ENCODE measurements at regions not wholly inside any gene's neighbourhood (a gene's known extent, or its start where the extent isn't known, plus 50 kb on each side); places are given as distances from the start of the nearest gene placed in this dataset.

DNA sequence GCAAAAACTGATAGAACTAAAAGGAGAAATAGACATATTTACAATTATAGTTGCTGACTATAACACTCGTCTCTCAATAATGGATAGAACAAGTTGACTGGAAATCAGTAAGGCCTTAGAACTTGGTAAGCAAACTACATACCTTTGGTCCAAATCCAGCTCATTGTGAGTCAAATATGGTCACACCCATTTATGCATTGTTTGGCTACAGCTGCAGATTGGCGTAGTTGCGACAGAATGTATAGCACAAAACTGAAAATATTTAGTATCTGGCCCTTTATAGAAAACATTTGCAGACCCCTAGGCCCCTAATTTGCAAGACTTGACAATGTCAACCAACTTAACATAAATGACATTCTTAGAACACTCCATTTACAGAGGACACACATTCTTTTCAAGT lies 103.6 kb upstream of the EGR2 start:
- DNase-seq: no peak

DNA sequence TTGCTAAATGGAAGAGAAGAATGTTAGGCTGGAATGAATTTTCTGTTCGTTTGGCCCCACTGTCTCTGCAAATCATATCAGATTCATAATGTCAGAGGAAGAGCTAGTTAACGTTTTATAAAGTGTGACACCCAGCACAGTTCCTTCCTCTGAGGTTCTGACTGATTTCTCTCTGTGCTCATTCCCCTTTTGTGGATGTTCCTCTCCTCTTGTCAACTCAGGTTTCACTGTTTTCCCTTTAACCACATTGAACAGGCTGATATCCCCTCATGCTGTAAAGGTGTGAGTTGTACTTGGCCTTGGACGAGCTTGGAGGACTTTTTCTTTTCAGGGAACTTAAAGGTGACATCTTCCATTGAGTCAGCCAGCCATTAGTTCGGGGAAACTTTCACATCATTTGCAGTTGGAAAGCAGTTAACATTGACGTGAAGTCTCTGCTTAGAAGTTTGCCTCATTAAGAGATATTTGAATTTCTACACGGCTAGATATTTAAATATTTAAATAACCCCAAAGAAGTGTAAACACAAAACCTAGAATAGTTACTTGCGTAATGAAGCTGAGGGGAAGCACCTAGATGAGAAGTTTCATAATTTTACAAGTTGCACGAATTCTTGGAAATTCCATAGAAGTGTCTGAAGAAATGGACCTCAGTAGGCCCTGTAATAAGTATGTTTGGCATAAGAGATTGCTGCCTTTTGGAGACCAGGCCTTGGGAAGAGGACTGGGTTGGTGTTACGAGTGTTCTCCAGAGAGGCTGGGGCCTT lies 101.5 kb upstream of the EGR2 start:
- DNase-seq: no peak

DNA sequence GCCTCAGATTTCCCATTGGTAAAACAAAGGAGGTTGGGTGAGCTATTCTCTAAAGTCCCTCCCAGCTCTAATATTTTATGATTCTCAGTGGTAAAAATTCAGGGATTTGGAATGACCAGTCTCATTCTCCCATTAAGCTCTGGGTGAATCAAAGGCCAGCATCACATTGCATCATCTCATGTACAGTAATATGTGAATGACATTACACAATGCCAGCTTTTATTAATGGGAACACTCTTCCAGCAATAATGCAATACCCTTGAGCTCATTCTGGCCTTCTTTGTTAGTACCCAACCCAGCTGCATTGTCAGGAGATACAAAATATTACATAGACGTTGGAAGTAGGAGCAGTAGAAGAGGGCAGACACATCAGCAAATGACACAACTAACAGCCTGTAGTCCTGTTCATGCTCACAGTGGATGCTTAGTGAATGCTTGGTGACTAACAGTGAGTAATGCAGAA lies 100.0 kb upstream of the EGR2 start:
- DNase-seq: no peak

DNA sequence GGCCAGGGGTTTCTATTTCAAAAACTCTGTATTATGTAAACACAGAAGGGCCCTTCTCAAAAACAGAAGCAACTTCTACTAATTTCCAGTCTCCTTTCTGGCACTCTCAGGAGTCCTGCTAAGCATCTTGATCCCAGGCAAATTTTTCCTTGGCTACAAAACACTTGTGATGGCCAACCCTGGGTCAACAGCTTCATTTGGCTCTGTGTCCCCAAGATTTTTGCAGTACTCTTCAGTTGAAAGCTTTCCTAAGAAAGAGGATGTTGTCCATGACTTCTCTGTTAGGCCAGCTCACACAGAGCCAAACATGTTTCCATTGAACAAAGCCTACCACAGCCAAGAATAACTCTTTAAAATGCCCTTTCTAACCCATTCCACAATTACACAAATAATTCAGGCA lies 99.0 kb upstream of the EGR2 start:
- DNase-seq: no peak

DNA sequence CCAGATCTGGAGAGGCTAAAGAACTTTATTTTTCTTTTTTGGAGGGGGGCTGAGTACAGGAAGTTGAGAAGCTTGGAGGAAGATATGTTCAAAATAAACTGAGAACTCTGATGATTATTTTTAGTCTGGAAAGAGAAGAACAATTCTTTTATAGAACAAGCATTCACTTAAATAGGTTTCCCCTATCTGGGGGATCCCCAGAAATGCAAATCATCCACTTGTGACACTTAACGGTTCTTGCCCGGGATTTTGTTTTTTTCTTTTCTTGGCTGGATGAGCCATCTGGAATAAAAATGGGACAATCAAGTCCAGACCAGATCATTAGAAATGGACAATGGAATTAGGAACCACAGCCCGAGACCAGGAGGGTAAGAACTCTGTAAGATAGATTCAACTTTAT lies 95.9 kb upstream of the EGR2 start:
- DNase-seq: no peak

DNA sequence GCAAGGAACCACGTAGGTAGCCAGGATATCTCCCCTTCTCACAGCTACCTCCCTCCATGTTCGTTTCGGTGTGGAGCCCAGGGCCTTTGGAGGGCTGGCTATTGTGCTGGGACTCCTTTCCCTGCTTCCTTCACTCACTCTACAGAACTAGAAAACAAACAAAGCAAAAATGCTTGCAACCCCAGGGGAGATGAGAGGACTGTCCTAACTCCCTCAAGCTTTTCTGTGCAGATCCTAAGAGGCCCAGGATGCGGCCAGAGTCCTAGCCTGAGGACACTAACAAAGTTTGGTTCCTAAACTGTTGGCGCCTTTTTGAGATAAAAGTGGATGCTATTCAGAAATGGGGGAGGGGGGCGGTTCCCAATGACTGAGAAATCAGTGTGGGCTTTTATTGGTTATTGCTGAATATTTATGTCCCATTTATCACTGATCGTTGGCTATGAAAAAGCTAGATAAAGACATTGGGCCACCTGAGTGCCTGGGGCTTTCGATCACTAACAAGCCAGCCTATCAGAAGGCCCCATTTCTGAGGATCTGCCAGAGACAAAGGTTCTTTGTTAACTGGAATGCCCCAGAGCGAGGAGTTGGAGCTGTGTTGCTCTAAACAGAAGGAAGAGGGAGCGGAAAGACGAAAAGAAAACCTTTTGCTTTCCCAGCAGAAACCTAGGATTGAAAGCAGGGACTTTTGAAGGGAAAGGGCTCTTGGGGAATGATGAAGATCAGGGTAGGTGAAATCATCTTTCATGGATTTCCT lies 95.2 kb upstream of the EGR2 start:
- no peak for DNase-seq

DNA sequence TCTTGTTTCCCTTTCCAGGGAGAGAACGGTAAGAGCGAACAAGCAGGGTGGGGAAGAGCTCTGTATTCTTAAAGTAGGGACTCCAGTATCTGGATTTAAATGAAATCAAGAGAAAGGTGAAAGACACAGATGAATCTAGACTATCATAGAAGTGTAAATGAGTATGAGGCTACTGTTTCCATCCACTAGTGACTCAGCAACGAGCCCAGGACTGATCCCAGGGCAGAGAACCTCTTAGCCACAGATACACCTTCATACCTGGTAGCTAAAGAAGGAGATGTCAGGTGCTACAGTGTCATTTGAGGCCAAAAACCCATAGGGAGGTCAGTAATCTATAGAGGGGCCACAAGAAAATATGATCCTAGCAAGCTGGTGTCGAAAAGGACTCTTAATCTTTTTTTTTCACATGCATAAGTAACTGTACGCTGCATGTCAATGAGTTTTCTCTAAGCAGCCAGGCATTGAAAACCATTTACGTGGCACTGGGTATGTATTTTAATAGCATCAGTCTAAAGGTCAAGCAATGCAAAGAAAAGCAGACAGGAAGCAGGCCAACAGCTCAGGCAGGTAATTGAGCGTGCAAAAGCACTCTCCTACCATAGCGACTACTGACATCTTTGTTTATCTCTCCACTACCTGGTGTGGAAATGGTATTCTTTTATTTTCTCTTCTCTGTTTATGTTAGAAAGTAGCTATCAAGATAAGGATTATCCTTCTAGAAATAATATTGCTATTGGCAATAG lies 91.5 kb upstream of the EGR2 start:
- no peak for DNase-seq

DNA sequence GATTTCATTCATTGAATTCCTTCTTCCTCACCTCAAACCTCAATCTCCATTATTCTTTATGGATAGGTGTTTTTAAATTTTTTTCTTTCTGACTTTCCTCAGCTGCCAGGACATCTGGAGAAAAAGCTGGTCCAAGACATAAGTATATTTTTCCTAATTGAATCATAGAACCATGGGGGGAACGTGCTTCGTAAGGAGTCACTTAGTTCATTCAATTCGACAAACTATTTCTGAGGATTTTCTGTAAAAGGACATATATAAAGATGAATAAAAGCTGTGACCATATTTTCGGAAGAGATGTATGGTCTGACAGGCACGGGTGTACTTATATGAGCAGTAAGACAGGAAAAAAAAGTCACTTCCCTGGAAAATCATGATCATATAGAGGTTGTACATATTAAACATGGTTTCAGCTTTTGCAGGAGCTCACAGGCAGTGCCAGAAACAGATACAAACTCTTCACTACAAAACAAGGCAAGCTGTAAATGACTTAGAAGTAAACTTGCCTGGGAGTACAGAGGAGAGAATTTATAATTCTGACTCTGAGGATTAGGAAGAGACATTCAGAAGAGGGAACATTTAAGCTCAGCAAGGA lies 88.2 kb upstream of the EGR2 start:
- no peak for DNase-seq

DNA sequence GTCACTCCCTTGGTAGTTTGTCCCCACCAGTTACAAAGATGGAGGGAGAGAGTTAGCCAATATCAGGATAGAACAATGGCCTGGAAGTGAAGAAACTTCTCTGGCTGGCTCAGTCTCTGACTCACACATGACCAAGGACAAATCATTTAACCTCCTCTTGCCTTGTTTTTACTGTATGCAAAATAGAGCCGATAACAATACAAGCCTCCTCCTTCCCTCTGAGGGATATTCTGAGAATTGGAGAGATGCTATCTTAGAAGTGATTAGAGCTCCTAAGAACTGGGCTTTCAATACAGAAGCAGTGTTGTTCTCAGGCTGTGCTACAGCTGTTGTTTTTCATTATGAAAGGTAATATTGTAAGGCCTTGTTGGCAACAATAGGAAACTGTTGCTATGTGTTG lies 87.7 kb upstream of the EGR2 start:
- no peak for DNase-seq

DNA sequence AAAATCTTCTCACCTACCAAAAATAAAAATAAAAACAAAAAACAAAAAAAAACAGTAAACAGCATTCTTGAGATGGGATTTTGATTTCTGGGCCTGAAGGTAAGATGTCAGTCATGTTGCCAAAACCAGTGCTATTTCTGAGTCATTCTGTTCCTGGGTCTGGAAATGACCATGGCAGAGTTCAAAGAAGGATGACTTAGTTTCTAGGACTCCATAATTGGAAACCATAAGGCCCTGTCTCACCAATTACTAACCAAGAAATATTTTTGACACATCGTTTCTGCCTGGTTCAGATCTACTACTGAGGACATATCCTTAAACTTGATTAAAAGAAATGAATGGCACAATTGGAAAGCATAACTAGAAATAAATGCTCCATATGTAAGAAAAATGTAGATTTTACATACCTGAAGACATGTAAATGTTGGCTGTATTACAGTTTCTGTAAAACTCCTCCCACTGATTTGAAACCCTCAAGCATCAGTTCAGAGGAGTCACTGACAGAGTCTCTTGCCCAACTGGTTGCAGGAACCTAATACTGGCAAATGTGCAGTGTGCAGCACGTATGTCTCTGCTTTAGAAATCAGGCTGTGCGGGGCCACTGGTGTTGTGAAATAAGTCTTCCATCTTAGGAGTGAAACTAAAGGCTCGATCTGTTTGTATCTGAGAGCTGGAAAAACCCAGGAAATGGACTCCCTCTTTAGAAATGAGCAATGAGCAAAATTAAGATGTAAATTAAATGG lies 84.8 kb upstream of the EGR2 start:
- DNase-seq: no peak

DNA sequence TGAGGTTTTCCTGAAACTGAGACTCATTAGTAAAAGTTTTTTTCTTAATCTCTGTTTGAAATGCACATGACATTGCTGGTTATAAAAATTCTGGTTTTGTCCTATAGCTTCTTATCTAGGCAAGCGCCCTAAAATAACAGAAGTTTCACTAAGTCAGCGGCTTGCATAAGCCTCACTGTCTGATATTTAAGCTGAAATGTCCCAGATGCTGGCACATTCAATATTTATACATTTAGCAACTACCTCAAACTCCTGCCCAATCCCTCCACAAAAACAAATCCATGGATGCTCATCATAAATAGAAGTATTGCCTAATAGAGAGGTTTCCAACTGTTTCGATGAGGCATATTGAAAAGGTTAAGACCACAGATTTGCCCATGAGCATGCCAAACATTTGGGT lies 83.1 kb upstream of the EGR2 start:
- DNase-seq: no peak

DNA sequence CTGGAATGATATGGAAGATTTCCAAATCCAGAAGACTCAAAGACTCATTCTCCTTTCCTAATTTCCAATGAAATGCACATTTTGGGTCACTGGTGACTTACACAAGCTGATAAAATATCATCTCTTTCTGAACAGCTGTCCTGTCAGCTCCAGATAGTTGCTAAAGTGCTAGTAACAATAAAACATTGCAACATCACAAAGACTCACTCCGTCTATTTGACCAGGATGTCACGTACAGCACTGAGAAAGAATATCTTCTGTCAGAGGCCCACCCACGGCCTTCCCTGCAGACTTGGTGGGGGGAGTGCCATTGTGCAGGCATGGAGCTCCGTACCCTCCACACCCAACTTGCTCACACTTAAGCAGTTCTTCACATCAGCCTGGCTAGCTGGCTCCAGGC lies 78.9 kb upstream of the EGR2 start:
- no peak for DNase-seq

DNA sequence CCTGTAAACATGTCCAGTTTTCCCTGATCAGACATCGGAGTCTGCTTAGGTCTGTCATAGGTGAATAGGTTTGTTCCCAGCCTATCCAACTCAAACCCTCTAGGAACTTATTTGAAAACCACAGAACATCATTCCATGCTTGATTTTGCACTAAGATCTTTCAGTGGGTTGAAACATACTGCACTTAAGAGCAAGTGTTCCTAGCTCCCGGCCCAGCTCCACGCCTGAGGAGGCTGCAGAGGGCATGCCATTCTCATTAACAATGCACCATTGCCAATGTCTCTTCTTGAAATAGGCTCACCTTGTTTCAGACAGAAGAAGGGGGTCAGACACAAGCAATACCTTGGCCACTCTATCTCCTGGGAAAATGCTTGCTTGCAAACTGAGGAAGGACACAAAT lies 78.0 kb upstream of the EGR2 start:
- DNase-seq: no peak

DNA sequence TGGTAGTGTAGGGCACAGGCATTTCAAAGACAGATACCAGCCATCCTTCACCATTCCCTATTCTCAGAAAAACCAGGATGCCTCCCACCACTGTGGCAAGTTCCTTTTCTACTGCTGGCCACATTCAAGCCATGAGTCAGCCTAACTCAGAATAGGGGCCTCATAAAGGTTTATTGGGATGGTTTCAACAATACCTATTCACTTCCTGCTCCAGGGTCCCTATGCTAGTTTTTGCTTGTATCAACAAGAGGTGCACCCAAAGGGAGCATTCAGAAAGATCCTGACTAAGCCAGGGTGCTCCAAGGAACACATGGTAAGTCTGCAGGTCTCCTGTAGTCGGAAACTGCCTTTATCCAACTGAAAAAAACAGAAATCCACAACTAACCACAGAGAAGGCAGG lies 76.9 kb upstream of the EGR2 start:
- no peak for DNase-seq

DNA sequence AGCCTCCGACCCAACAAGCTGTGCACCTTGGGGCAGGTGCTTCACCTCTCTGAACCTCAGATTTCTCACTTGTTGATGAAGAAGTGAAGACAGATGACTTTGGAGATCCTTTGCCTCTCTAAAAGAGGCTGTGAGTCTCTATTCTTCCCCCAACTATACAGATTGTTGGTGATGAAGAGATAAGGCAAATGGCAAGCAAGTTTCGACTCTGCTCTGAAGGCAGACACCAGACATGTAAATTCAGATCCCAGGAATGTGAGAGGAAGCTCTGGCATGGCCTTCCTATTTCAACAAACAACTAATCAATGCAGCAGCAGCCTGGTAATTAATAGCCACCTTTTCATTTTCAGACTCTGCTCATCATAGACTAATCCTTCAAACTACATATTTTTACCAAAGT lies 74.2 kb upstream of the EGR2 start:
- DNase-seq: no peak

DNA sequence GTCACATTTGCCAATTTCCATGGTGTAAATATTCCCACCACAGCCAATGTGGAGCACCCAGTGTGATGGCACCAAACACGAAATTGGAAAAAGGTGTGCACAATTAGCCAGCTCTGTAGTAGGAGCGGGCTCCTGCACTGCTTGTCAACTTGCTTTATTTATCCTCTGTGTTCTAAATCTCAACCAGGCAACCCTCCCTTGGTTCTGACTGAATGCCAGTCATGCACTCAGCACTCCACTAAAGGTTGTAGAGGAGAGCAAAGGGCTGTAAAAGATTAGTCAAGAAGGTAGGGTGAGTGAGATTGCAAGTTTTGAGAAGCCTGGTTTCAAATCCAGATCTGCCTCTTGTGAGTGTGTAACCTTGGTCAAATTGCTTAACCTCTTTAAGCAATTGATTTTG lies 71.5 kb upstream of the EGR2 start:
- DNase-seq: no peak

DNA sequence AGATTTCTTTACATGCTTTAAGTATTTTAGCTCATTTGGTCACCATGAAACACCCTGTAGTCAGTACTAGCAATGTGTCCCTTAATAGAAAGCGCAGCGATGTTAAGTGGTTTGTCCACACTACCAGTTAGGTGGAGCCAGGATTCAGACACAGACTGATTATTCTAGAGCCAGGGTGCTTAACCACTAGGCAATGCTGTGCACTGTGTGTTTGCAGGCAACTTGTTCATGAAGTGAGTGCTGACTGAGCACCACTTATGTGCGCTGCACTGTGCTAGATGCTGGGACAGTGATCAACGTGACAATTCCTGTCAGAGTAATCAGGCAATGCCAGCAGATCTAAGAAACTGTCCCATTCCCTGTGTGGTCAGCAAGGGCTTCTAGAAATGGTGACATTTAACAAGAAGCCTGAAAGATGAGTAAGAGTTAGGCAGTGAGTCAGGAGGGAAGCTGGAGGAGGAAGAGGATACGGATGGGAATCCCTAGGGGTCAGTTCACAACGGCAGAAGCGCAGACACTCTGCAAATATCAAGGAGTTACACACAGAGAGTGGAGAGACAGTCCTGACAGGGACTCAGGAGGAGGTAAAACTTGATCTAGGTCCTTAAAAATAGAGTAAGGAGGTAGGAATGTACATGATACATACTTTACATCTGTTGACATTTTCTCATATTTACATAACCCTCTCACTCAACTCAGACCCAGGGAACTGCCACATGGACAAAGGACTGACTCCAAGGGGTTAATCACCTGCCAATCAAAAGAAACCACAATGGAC lies 69.7 kb upstream of the EGR2 start:
- DNase-seq: no peak

DNA sequence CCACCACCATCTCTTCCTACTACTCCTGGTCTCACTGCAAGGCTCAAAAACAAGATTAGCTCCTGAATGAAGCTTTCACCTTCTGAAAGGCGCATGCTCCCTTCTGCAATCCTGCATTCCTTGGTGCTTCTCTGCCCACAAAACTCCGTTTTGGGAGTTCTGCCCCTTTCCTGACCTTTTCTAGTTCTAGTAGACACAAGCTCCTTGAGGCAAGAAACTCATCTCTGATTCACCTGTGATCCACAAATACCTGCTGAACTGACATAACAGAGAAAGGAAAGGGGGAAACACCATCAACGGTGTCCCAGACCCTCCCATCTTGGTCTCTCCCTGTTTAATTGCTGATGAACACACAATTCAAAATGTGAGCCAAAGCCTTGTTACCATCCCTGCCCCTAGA lies 64.0 kb upstream of the EGR2 start:
- DNase-seq: no peak

DNA sequence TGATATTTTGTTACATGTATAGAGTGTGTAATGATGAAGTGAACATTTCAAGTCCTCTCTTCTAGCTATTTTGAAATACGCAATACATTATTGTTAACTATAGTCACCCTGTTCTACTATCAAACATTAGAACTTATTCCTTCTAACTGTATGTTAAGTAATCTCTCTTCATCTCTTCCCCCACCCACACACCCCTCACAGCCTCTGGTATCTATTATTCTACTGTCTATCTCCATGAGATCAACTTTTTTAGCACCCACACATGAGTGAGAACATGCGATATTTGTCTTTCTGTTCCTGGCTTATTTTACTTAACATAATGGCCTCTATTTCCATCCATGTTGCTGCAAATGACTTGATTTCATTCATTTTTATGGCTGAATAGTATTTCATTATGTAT lies 57.7 kb upstream of the EGR2 start:
- no peak for DNase-seq

DNA sequence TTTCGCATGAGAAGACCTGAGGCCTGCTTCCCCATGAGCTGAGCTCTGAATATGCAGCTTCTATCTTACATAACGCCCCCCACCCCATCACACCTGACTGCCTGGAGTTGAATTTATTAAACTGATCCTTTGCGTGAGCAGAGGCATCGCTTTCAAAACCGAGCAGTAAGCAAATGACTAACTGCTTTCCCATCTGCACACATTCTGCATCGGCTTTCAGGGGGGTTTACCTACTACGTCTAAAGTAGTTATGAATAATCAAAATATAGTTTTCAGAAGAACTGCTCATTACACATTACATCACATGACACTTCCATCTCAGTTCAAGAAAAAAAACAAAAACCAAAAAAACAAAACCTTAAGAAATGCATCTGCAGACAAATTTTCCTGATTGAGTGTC lies 54.7 kb upstream of the EGR2 start:
- no peak for DNase-seq

DNA sequence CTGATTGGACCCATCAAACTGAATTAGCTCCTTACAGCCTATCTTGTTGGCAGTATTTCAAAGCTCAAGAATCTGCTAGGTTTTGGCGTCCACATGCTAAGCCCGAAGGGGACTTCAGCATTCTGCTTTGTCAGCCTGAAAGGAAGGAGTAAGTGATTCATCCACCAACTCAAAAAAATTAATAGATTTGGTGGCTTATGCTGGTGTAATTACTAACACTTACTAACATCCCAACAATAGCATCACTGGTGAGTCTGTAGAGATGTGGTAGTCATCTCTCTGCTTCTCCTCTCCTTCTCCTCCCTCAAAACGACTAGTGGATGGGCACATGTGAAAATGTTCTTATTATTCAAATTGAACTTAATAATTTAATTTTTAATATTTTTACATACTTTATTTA lies 53.8 kb upstream of the EGR2 start:
- DNase-seq: no peak

DNA sequence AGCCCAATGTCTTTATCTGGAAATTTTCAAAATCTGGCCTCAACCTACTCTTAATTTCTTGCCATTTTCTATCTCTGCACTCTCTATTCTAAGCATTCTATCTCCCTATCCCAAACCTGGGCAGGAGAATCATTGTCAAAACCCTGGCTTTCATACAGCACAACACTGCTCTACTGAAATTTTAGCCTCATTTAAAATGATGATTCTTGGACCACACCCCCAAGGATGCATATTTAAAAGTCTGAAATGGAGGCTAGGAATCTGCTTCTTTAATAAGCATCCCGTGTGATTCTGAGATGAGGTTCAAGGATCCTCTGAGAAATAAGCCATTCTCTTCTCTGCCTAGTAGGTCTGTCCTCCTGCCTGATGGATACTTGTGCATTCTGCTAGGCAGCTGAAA lies 50.8 kb upstream of the EGR2 start:
- no peak for DNase-seq
